Lower leg skin (tissue), 4 donors: ENCODE measurements at regions not wholly inside any gene's neighbourhood (a gene's known extent, or its start where the extent isn't known, plus 50 kb on each side); places are given as distances from the start of the nearest gene placed in this dataset.

Experiments used
- DNase-seq, 2 donors: peaks; one replicate each; pipeline ENCODE4 v3.0.0-alpha.2; 2019; ENCODE audit warnings: low spot score in 2 of 2
- H3K4me3 ChIP-seq: fragments of 200-600 bp; sonication (generic); 2 replicates; pipeline ENCODE4 v1.5.1; 2017; ENCODE audit warnings: mild to moderate bottlenecking, low read depth; ENCODE audit not compliant: poor library complexity, severe bottlenecking
- CTCF ChIP-seq, 3 donors: fragments of 450-650 bp; IDR thresholded peaks; one replicate each; pipeline ENCODE4 v1.5.1; 2016; ENCODE audit warnings: antibody characterized with exemption in 3 of 3, mild to moderate bottlenecking in 3 of 3, moderate library complexity in 2 of 3
- POLR2A ChIP-seq, 2 donors: fragments of 450-650 bp; IDR thresholded peaks; one replicate each; pipeline ENCODE4 v1.6.1; 2016 to 2017; ENCODE audit warnings: antibody characterized with exemption in 2 of 2, mild to moderate bottlenecking in 1 of 2, moderate library complexity in 1 of 2
- WGBS, 2 donors: methylation state at CpG; one replicate each; pipeline ENCODE4 v1.1.5; 2018; 5-methylcytosine and 5-hydroxymethylcytosine counted together
- intact Hi-C: fragments of 100-400 bp; cut with DNase I; formaldehyde crosslinking; loops from one replicate; pipeline ENCODE4 v1.15.0; 2023; ENCODE audit warnings: low total_unique reads

- TF ChIP-seq CTCF (IDR thresholded peaks at IDR 0.05) (no peak), POLR2A (IDR thresholded peaks at IDR 0.05) (no peak)
- intact Hi-C loops, result no loop called here
- WGBS, 2 donors, result 66 to 67% methylated on average over 2 of the region's 2 CpGs
- no peak for DNase-seq
- H3K4me3 ChIP-seq, result no peak overlapping the region
These were observed 128.0 kb downstream of the BARX2 start for GRCh38 chr11:129503646-129504045.

- no peak overlapping the region for H3K4me3 ChIP-seq
- 34 to 39% methylated on average over 2 of the region's 2 CpGs for WGBS, 2 donors
- no peak for DNase-seq
- intact Hi-C loops, result no loop called here
- TF ChIP-seq POLR2A (IDR thresholded peaks at IDR 0.05) (no peak), CTCF (IDR thresholded peaks at IDR 0.05) (no peak)
These were observed 129.6 kb downstream of the BARX2 start for GRCh38 chr11:129505266-129505665.

- WGBS, 2 donors, result 88 to 92% methylated on average over 4 of the region's 4 CpGs
- TF ChIP-seq CTCF (IDR thresholded peaks at IDR 0.05) (no peak), POLR2A (IDR thresholded peaks at IDR 0.05) (no peak)
- intact Hi-C loops, result no loop called here
- H3K4me3 ChIP-seq, result no peak overlapping the region
- no peak for DNase-seq
These were observed 132.5 kb downstream of the BARX2 start for GRCh38 chr11:129508163-129508562.

- DNase-seq, result no peak
- no peak overlapping the region for H3K4me3 ChIP-seq
- TF ChIP-seq POLR2A (IDR thresholded peaks at IDR 0.05) (no peak), CTCF (IDR thresholded peaks at IDR 0.05) (no peak)
- 72% methylated on average over 2 of the region's 2 CpGs for WGBS, 2 donors
- intact Hi-C loops, result no loop called here
These were observed 152.6 kb downstream of the BARX2 start for GRCh38 chr11:129528296-129528695.

GRCh38 chr11:129530154-129530895 is 154.7 kb downstream of the BARX2 start:
- no peak for TF ChIP-seq CTCF (IDR thresholded peaks at IDR 0.05)
- no peak for TF ChIP-seq POLR2A (IDR thresholded peaks at IDR 0.05)
- 64 to 70% methylated on average over 7 of the region's 7 CpGs for WGBS, 2 donors
- intact Hi-C loops, result no loop called here
- DNase-seq, result no peak
- no peak overlapping the region for H3K4me3 ChIP-seq

GRCh38 chr11:129533395-129533794 is 157.7 kb downstream of the BARX2 start:
- DNase-seq, result no peak
- TF ChIP-seq POLR2A (IDR thresholded peaks at IDR 0.05) (no peak), CTCF (IDR thresholded peaks at IDR 0.05) (no peak)
- no peak overlapping the region for H3K4me3 ChIP-seq
- intact Hi-C loops, result no loop called here
